Vagina (tissue), 2 donors: ENCODE measurements at regions not wholly inside any gene's neighbourhood (a gene's known extent, or its start where the extent isn't known, plus 50 kb on each side); places are given as distances from the start of the nearest gene placed in this dataset.

Experiments used
- DNase-seq, 2 donors: peaks; one replicate each; pipeline ENCODE4 v3.0.0-alpha.2; 2017; ENCODE audit errors: extremely low spot score in 2 of 2
- H3K27ac ChIP-seq: fragments of 200-600 bp; sonication (generic); one replicate; pipeline ENCODE4 v1.5.1; 2019
- H3K27me3 ChIP-seq: fragments of 200-600 bp; sonication (generic); one replicate; pipeline ENCODE4 v1.5.1; 2019
- H3K36me3 ChIP-seq, 2 donors: fragments of 200-600 bp; sonication (generic); one replicate each; pipeline ENCODE4 v1.5.1; 2017 to 2019
- H3K4me1 ChIP-seq: fragments of 200-600 bp; sonication (generic); one replicate; pipeline ENCODE4 v1.5.1; 2019
- H3K4me3 ChIP-seq, 2 donors: fragments of 200-600 bp; sonication (generic); 1 replicate in 1 of 2; 2 replicates in 1 of 2; pipeline ENCODE4 v1.5.1; 2016 to 2019
- H3K9me3 ChIP-seq: fragments of 200-600 bp; sonication (generic); one replicate; pipeline ENCODE4 v1.5.1; 2019
- CTCF ChIP-seq, 3 experiments: fragments of 450-650 bp in 2 of 3; fragments of 200-600 bp in 1 of 3; sonication (generic) in 1 of 3; IDR thresholded peaks; one replicate each; pipeline ENCODE4 v1.5.1; 2017 to 2019; ENCODE audit warnings: antibody characterized with exemption in 3 of 3, mild to moderate bottlenecking in 2 of 3, moderate library complexity in 2 of 3
- POLR2A ChIP-seq, 2 donors: fragments of 450-650 bp; IDR thresholded peaks; one replicate each; pipeline ENCODE4 v1.6.1; 2017; ENCODE audit warnings: antibody characterized with exemption in 2 of 2, mild to moderate bottlenecking in 2 of 2, moderate library complexity in 2 of 2
- POLR2AphosphoS5 ChIP-seq, 2 donors: sonication (generic); formaldehyde crosslinking; IDR thresholded peaks; one replicate each; pipeline ENCODE4 v1.9.0; 2017; ENCODE audit warnings: antibody characterized with exemption in 2 of 2, mild to moderate bottlenecking in 2 of 2, low read depth in 1 of 2; ENCODE audit not compliant: insufficient read depth in 1 of 2
- intact Hi-C: fragments of 100-400 bp; cut with DNase I; formaldehyde crosslinking; loops from one replicate; pipeline ENCODE4 v1.15.1; 2023

GRCh38 chrX:78513971-78514738, 145.0 kb downstream of the RTL3 start:
- H3K27ac ChIP-seq: no peak overlapping the region
- no peak for TF ChIP-seq POLR2AphosphoS5 (IDR thresholded peaks at IDR 0.05; ENCODE audit: insufficient read depth in 1 of 2, low read depth in 1 of 2)
- no peak for TF ChIP-seq CTCF (IDR thresholded peaks at IDR 0.05)
- no peak for TF ChIP-seq POLR2A (IDR thresholded peaks at IDR 0.05)
- intact Hi-C loops: no loop called here
- no peaks in the 10 kb centered on the region for H3K9me3 ChIP-seq
- H3K4me3 ChIP-seq: no peak overlapping the region
- no peaks in the 10 kb centered on the region for H3K27me3 ChIP-seq
- no peak for DNase-seq
- H3K36me3 ChIP-seq: no peaks in the 10 kb centered on the region
- no peaks in the 10 kb centered on the region for H3K4me1 ChIP-seq

DNA sequence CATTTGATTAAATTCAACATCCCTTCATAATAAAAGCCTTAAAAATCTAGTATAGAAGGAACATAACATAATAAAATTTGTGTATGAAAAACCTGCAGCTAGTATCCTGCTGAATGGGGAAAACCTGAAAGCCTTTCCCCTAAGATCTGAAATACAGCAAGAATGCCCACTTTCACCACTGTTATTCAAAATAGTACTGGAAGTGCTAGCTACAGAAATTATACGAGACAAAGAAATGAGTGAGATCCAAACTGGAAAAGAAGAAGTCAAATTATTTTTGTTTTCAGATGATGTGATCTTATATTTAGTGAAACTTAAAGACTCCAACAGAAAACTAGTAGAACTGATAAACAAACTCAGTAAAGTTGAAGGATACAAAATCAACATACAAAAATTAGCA, 152.9 kb downstream of the RTL3 start:
- intact Hi-C loops: no loop called here
- no peaks in the 10 kb centered on the region for H3K27me3 ChIP-seq
- no peak for TF ChIP-seq POLR2AphosphoS5 (IDR thresholded peaks at IDR 0.05; ENCODE audit: insufficient read depth in 1 of 2, low read depth in 1 of 2)
- no peak for DNase-seq
- no peak overlapping the region for H3K27ac ChIP-seq
- no peak overlapping the region for H3K4me3 ChIP-seq
- H3K4me1 ChIP-seq: no peaks in the 10 kb centered on the region
- H3K9me3 ChIP-seq: no peaks in the 10 kb centered on the region
- no peaks in the 10 kb centered on the region for H3K36me3 ChIP-seq

DNA sequence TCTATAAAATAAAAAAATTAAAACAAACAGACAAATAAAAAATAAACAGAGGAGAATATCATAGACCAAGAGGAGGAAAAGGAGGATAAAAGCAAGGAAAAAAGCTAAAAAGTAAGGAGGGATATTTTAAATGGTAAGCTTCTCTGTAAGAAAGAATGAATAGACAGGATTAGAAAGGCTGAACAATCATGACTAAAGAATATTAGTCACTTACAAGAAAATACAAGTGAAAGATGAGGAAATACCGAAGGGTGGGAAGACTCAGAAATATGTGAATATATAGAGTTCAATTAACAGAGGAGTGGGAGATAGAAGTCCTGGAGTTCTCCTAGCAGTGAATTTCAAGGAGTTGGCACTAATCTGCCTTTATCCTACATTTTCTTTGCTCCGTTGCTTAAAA, 162.6 kb downstream of the RTL3 start:
- no peaks in the 10 kb centered on the region for H3K36me3 ChIP-seq
- DNase-seq: no peak
- TF ChIP-seq CTCF (IDR thresholded peaks at IDR 0.05) (no peak), POLR2AphosphoS5 (IDR thresholded peaks at IDR 0.05; ENCODE audit: insufficient read depth in 1 of 2, low read depth in 1 of 2) (no peak), POLR2A (IDR thresholded peaks at IDR 0.05) (no peak)
- no peaks in the 10 kb centered on the region for H3K9me3 ChIP-seq
- intact Hi-C loops: no loop called here
- no peak overlapping the region for H3K4me3 ChIP-seq
- H3K27ac ChIP-seq: no peak overlapping the region
- H3K27me3 ChIP-seq: no peaks in the 10 kb centered on the region
- H3K4me1 ChIP-seq: no peaks in the 10 kb centered on the region

DNA sequence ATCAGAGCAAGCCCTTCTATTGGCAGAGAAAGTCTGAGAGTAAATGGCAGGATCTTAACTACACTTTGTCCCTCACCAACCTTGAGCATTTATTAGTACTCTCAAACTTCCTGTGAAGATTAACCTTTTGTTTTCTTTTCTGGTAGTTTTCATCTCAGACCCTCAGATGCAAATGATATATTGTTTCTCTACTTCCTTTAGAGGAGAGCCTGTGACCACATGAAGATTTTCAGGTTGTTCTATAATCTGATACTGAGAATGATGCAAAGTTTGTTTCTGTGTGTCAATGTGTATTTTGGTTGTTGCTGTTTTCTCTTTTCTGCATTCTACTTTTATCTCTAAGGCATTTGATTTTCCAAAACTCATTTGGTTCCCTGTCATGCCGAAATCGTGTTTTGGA, 165.8 kb upstream of the CYSLTR1 start:
- Histone ChIP-seq H3K9me3 (no peaks in the 10 kb centered on the region), H3K27me3 (no peaks in the 10 kb centered on the region), H3K4me3 (no peak overlapping the region), H3K36me3 (no peaks in the 10 kb centered on the region), H3K27ac (no peak overlapping the region), H3K4me1 (no peaks in the 10 kb centered on the region)
- TF ChIP-seq CTCF (IDR thresholded peaks at IDR 0.05): no peak
- no peak for TF ChIP-seq POLR2A (IDR thresholded peaks at IDR 0.05)
- TF ChIP-seq POLR2AphosphoS5 (IDR thresholded peaks at IDR 0.05; ENCODE audit: insufficient read depth in 1 of 2, low read depth in 1 of 2): no peak
- no peak for DNase-seq
- intact Hi-C loops: no loop called here

DNA sequence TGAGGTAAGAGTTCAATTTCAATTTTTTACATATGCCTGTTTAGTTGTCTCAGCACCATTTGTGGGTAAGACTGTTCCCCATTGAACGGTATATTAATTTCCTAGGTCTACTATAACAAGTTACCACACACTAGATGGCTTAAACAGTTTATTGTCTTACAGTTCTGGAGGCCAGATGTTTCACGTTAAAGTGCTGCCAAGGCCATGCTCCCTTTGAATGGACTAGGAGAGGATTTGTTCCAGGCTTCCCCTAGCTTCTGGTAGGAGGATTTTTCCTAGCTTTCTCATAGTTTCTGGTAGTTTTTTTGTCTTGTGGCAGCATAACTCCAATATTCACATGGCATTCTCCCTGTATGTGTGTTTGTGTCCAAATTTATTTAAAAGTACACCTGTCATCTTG, 149.3 kb upstream of the CYSLTR1 start:
- no peaks in the 10 kb centered on the region for H3K4me1 ChIP-seq
- DNase-seq: no peak
- no peak overlapping the region for H3K4me3 ChIP-seq
- intact Hi-C loops: no loop called here
- no peak overlapping the region for H3K27ac ChIP-seq
- no peaks in the 10 kb centered on the region for H3K36me3 ChIP-seq
- TF ChIP-seq POLR2AphosphoS5 (IDR thresholded peaks at IDR 0.05; ENCODE audit: insufficient read depth in 1 of 2, low read depth in 1 of 2) (no peak), POLR2A (IDR thresholded peaks at IDR 0.05) (no peak), CTCF (IDR thresholded peaks at IDR 0.05) (no peak)
- H3K9me3 ChIP-seq: no peaks in the 10 kb centered on the region
- H3K27me3 ChIP-seq: no peaks in the 10 kb centered on the region
